IPS-NIHi7 (cell line): ENCODE measurements at regions not wholly inside any gene's neighbourhood (a gene's known extent, or its start where the extent isn't known, plus 50 kb on each side); places are given as distances from the start of the nearest gene placed in this dataset.

ENCODE experiments used
- DNase-seq: peaks from one replicate; pipeline ENCODE4 v3.0.0; 2012; ENCODE audit warnings: mixed read lengths; ENCODE audit errors: extremely low spot score

DNA sequence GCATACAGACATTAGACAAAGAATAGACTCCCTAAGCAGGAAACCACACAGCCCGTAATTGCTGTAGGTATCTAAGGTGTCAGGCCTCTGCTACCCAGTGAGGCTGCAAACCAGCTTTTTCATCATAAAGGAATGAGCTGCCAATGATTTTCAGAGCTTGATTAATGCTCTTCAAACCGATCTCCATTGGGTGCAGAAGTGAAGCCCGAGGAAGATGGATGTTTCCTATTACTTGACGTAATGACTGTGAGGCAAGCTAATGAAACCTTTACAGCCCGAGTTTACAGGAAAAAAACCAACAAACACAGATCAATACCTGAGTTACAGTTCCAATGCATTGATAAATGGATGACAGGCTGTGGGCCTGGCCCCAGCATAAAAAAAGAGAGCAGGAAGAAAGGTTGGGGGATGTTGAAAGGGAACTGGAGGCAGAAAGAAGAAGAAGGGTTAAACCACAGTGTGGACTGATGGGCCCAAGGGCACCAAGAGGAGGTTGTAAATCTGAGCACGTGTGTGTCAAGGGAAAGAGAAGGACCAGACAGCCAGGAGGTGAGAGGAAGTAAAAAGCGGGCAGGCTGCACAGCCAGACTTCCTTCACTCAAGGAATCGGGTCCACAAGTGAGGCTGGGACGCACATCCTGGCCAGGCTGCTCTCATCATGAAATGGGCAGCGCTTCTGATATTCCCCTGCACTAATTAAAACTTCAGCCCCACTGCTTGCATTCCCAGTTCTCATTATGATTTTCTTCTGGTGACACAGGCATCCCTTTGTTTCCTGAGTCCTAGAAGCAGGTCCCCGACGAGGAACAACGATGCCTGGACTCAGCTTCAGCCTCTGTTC, 70.6 kb upstream of the NTM start:
- DNase-seq: no peak

DNA sequence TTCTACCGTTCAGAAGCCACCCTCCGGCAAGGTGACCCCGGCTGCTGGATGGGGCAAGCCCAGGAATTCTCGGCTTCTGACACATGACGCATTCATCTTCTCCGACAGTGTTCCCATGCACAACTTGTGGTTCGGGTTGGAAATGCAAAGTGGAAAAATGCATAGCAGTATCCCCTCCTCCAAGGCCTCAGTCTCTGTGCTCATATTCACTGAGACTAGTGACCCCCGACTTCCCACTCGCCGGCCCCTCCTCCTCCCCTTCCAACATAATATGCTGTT, 70.0 kb upstream of the NTM start:
- DNase-seq: no peak

DNA sequence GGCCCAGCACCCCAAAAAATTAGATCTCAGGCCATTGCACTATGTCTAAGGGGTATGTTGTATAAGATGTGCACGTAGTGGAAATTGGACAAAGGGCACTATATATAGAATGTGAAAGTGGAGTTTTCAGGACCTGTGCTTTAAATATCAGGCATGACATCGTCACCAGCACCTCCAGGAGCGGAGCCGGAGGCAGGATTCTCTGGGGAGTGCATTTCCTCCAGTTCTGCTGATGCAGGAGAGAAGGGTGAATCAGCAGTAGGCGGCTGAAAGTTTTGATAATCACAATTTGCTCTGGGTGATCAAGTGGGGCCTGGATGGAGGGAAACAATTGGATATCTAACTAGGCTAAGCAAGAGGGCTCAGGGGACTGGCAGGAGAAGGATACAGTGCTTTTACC, 69.1 kb upstream of the NTM start:
- DNase-seq: no peak

DNA sequence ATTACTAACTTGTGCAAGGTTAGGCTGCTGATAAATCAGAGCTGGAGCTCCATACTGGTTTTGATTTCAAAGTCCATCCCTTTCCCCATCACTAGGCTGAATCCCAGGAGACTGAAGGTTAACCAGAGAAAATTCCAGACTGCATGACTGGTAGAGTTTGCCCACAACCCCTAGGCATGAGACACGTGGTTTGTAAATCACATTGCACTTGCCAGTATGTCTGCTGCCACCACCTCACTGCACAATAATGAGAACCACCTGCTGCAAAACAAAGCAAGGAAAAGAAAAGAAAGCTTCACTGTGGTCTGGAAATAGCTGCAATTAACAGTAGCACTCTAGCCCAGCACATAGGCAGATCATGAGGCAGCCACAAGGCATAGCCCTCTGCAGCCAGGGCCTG, 67.6 kb upstream of the NTM start:
- no peak for DNase-seq

DNA sequence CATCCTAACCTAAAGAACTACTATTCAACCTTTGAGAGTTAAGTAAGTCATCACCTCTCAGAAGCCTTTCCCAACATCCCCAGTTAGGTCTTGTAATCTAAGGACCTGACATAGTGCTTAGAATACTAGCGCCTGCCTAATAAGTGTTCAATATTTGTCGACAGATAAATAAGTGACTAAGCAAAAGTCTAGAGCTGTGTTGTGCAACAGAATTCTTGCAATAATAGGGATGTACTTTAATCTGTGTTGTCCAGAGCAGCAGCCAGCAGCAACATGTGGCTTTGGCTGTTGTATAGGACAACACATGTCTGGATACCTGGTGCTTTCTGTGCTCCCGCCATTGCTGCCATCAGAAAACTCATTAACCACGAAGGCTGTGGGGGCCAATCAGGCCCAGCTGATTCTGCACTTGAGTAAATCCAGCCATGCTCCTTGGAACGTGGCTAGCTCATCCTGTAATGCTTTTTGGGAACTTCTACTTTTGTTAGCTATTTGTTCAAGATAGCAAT, 66.8 kb upstream of the NTM start:
- no peak for DNase-seq

DNA sequence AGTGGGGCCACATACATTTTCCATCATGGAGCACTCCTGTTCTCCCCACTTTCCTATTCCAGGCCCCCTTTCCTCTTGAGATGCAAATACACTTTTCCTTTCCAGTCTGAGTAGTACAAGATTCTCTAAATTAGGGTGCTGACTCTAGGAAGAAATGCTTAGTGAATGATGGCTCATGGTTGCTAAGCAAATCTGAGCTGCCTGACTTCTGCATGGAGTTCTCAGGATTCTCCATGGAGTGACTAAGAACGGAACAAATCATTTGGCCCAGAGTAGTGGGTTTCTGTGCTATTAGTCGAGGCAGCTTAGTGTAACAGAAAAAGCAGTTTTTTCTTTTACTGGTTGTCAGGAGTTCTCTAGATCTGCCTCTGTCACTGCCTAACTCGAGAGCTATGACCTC, 65.4 kb upstream of the NTM start:
- DNase-seq: no peak

DNA sequence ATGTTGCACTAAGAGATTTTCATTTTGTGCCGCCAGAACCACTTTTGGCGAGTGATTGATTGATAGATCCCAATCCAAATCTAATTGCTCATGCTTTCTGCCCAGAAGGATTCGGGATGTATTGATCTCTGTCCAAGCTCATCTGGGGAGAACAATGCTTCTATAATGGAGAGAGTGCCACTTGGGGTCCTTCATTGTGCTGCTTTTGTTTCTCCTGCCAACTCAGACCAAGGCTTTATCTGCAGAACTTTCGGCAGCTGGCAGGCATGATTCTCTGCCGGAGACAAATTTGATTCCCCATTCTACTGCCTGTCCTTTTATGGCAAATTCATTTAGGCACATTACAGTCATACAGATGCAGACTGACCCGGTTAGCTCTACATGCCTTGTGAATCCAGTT, 62.9 kb upstream of the NTM start:
- no peak for DNase-seq

DNA sequence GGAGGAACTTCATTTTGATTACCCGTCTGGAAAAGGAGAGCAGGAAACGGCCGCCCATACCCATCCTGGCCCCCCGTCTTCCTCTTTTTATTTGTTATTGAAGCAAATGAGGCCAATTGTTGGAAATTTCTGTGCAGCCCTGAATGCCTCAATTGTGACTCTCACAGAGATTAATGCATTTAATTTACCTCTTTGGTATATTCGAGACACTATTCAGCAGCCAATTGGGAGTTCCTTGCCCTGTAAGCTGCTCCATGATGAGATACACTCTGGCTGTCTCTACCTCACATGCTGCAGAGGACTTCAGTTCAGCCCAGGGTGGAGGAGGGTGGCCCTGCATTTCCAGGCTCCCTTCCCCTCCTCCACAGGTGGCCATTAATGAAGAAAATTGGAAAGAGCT, 60.6 kb upstream of the NTM start:
- DNase-seq: no peak

DNA sequence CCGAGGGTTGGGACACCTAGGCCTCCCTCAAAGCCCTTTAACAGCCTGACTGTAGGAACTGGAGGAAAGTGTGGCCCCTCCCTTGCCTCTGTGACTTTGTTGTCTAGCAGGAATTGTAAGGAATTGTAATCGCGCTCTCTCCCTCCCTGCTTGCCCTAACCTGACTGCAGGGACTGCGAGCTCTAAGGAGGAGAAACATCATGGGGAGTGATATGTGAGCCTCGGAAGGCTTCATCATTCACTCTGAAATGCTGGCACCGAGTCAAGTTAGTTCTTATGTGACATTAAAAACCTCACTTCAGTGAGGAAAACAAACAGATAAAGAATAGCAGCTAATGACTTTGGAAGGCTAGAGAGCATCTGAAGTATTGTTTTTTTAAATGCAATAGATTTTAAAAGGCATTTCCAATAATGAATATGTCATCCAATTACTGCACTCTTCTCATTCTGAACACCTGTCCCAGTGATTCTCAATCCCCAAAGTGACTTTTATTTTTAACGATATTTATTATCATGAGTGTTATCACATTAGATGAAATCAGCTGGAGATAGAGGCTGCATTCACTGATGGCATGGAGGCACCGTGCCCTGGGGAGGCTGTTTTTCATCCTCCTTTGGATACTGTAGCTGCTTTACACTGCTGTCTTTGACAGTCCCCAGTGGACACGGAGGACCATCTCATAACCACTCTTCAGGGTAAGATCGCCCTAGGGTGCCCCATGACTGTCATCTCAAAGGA, 58.5 kb upstream of the NTM start:
- DNase-seq: no peak
